HepG2 (cell line): ENCODE measurements at regions not wholly inside any gene's neighbourhood (a gene's known extent, or its start where the extent isn't known, plus 50 kb on each side); places are given as distances from the start of the nearest gene placed in this dataset.

Source experiments
- CREB1 ChIP-seq, 2 experiments: fragments of 450-650 bp in 1 of 2; IDR thresholded peaks; 2 replicates each; pipeline ENCODE4 v1.6.1; 2016 to 2017; ENCODE audit warnings: control low read depth in 1 of 2, mild to moderate bottlenecking in 1 of 2, missing compliant biosample characterization in 1 of 2, missing genetic modification characterization in 1 of 2
- CTCF ChIP-seq: sonication (generic); formaldehyde crosslinking; IDR thresholded peaks from 2 replicates; pipeline ENCODE4 v1.5.0; 2020; ENCODE audit warnings: mild to moderate bottlenecking, missing genetic modification reagents, moderate library complexity
- ELF1 ChIP-seq: sonication (generic); formaldehyde crosslinking; IDR thresholded peaks from 2 replicates; pipeline ENCODE4 v1.4.0; 2020; ENCODE audit warnings: missing genetic modification reagents
- FOXP1 ChIP-seq, 2 experiments: fragments of 450-650 bp in 1 of 2; IDR thresholded peaks; 2 replicates each; pipeline ENCODE4 v1.6.1; 2017 to 2018; ENCODE audit warnings: antibody characterized with exemption in 1 of 2
- MIXL1 ChIP-seq: IDR thresholded peaks from 2 replicates; pipeline ENCODE4 v1.6.1; 2016
- MYC ChIP-seq: sonication (generic); formaldehyde crosslinking; IDR thresholded peaks from 2 replicates; pipeline ENCODE4 v1.9.0; 2021; ENCODE audit warnings: missing genetic modification reagents, borderline replicate concordance
- NCOA1 ChIP-seq: sonication (generic); formaldehyde crosslinking; IDR thresholded peaks from 2 replicates; pipeline ENCODE4 v1.9.0; 2021; ENCODE audit warnings: missing genetic modification reagents
- NFKB2 ChIP-seq: sonication (generic); formaldehyde crosslinking; IDR thresholded peaks from 2 replicates; pipeline ENCODE4 v1.4.0; 2020; ENCODE audit warnings: missing genetic modification reagents, borderline replicate concordance
- NR2F6 ChIP-seq, 2 experiments: IDR thresholded peaks; 2 replicates each; pipeline ENCODE4 v1.6.1; 2016; ENCODE audit warnings: antibody characterized with exemption in 1 of 2, mild to moderate bottlenecking in 1 of 2
- PAF1 ChIP-seq: IDR thresholded peaks from 2 replicates; pipeline ENCODE4 v1.6.1; 2016; ENCODE audit warnings: missing genetic modification reagents, missing compliant biosample characterization
- POGZ ChIP-seq: sonication (generic); formaldehyde crosslinking; IDR thresholded peaks from 2 replicates; pipeline ENCODE4 v1.4.0; 2020; ENCODE audit warnings: mild to moderate bottlenecking, missing genetic modification reagents
- POLR2A ChIP-seq, 2 experiments: IDR thresholded peaks; 2 replicates each; pipeline ENCODE4 v1.6.1; 2011; ENCODE audit warnings: low read depth in 2 of 2, low read length in 2 of 2, mild to moderate bottlenecking in 1 of 2, moderate library complexity in 1 of 2; ENCODE audit not compliant: insufficient read depth in 1 of 2
- TCF7L2 ChIP-seq: IDR thresholded peaks from 2 replicates; pipeline ENCODE4 v1.6.1; 2011; ENCODE audit warnings: mild to moderate bottlenecking, low read depth, low read length, moderate library complexity
- TF ChIP-seq, protein P1 (sequence below): sonication (generic); formaldehyde crosslinking; conservative IDR thresholded peaks from 2 replicates; pipeline ENCODE4 v1.5.0; 2020; ENCODE audit warnings: missing genetic modification reagents

GRCh38 chr12:111287125-111287900, 81.6 kb downstream of the PHETA1 start:
- TF ChIP-seq TCF7L2 (no peak), POLR2A (IDR thresholded peaks at IDR 0.05; ENCODE audit: insufficient read depth in 1 of 2, low read depth in 2 of 2, low read length in 2 of 2) (no peak), CTCF (CRISPR knock-in tag) (no peak), NR2F6 (IDR thresholded peaks at IDR 0.05) (no peak), NR2F6 (CRISPR knock-in tag; IDR thresholded peaks at IDR 0.05) (no peak), NFKB2 (CRISPR knock-in tag) (no peak), NCOA1 (CRISPR knock-in tag) (no peak), POGZ (no peak), CREB1 (IDR thresholded peaks at IDR 0.05) (no peak), CREB1 (CRISPR knock-in tag; IDR thresholded peaks at IDR 0.05) (no peak), ELF1 (CRISPR knock-in tag) (no peak), PAF1 (CRISPR knock-in tag) (no peak), MIXL1 (CRISPR knock-in tag) (no peak), MYC (no peak), FOXP1 (IDR thresholded peaks at IDR 0.05) (no peak), FOXP1 (CRISPR knock-in tag; IDR thresholded peaks at IDR 0.05) (no peak)
- TF ChIP-seq, protein P1, sequence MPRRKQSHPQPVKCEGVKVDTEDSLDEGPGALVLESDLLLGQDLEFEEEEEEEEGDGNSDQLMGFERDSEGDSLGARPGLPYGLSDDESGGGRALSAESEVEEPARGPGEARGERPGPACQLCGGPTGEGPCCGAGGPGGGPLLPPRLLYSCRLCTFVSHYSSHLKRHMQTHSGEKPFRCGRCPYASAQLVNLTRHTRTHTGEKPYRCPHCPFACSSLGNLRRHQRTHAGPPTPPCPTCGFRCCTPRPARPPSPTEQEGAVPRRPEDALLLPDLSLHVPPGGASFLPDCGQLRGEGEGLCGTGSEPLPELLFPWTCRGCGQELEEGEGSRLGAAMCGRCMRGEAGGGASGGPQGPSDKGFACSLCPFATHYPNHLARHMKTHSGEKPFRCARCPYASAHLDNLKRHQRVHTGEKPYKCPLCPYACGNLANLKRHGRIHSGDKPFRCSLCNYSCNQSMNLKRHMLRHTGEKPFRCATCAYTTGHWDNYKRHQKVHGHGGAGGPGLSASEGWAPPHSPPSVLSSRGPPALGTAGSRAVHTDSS (CRISPR knock-in tag): no peak
